Activated CD8-positive, alpha-beta memory T cell treated with anti-CD3 and anti-CD28 coated beads, Interleukin-2, amount 50 U/mL, for 48 hours (primary cell): ENCODE measurements at regions not wholly inside any gene's neighbourhood (a gene's known extent, or its start where the extent isn't known, plus 50 kb on each side); places are given as distances from the start of the nearest gene placed in this dataset.
"Not testable (repeated sequence)": the region's sequence is repeated elsewhere in the genome, so short reads cannot be mapped to it uniquely, and the experiment has no call there.

Experiments
- DNase-seq: peaks from one replicate; pipeline ENCODE4 v3.0.0-alpha.2; 2020

DNA sequence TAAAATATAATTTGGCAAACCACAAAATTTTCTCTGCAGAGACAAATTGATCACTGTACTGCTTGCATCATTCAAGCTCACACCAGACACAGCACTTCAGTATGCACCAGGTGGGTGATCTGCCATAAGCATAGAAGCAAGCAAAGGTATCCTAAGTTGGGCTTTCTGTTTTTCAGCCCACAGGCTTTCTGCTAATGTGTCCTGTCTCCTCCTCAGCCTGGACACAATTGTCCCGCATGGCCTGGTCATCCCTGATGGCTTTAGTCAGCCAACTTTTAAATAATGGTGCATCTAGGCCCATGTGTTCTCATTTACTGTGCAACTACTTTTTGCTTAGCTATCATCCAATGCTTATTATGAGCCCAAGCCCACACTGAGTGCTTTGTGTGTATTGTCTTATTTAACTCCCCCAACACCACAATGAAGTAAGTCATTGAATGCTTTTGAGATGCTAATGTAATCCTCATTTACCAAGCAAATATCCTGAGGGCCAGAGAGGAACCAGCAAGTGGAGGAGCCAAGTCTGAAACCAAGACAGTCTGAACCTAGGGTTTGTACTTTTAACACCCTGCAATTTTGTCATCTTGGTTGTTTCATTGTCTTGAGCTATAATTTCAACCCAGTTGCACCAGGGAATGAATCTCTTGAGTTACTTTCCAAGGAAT, 111.2 kb upstream of the SETBP1 start:
- DNase-seq, result no peak

DNA sequence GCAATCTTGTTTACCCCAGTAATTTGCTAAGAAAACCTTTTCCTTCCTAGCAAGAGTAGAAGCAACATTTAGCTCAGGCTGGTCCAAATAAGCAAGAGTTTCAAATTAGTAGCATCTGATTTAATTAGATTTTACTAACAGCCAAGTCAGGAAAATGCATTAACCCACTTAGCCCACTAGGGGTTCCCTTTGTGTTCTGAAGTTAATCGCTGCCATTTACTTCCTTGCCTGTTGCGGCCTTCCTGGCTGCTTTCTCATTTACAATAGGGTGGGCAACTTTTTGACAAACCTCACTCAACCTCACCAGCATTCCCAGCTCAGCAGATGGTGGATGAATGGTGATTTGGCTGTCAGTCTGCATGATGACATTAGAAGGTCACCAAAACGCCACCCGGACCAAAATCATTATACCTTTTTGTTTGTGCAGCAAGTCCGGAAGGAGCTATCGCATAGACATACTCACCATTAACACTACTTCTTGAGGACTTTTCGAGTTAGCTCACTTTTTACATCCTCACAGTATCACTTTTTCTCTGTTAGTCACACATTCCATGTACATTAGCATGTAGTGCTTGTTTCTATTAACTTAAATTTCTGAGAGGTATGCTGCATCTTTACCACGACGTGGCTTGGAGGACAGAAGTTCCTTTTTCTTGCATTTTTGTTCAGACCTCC, 101.5 kb upstream of the SETBP1 start:
- DNase-seq, result no peak

DNA sequence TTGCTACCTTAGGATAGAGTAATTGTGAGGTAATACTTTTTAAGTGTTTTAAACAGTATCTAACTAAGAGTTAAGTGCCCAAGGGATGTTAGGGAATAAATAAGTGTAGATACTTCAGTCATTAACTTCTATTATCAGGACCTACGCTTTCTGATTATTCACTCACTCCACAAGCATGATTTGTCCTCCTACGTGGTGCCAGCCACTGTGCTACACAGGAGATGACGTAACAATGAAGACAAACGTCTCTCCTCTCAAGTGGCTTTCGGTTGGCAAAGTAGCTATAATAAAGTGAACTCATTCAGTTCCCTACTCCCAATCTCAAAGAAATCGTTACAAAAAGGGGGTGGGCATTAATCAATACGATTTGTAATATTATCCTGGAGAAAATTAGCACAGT, 100.9 kb upstream of the SETBP1 start:
- no peak for DNase-seq

DNA sequence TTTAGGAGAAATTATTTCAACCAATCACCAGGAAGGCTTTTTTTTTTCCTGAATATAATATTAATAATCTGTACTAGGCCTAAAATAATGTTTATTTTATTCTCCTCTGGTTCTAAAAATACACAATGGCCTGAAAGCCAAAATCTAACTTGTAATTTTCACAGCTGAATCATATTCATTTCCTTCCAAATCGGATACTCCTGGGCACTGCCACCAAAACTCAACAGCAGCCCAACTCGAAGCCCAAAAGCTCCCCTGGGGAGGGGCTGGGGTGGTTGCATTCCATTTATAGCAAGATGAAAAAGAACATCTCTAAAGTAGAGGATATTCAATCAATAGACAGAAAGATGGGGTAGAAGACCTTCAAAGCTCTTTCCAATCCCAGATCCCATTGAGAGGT, 100.5 kb upstream of the SETBP1 start:
- DNase-seq, result no peak

DNA sequence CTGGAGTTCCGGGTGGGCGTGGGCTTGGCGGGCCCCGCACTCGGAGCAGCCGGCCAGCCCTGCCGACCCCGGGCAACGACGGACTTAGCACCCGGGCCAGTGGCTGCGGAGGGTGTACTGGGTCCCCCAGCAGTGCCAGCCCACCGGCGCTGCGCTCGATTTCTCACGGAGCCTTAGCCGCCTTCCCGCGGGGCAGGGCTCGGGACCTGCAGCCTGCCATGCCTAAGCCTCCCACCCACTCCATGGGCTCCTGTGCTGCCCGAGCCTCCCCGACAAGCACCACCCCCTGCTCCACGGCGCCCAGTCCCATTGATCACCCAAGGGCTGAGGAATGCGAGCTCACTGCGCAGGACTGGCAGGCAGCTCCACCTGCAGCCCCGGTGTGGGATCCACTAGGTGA, 99.9 kb upstream of the SETBP1 start:
- DNase-seq, result not testable (repeated sequence)

DNA sequence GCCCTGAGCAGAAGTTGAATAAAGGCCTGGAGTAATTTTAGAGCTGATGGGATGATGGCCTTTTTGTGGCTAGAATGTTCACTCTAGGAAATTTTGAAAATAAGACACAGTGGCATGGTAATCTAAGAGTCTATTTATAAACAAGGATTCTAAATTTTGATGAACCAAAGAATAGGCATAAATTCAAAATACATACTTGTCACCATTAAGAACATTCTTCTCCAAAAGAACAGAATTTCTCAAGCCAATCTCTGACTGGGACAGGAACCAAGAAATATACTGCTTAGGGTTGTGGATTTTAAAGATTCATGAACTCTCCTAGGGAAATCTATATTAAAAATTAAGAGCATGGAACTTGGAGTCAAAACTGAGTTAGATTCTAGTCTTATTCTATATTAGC, 98.2 kb upstream of the SETBP1 start:
- no peak for DNase-seq

DNA sequence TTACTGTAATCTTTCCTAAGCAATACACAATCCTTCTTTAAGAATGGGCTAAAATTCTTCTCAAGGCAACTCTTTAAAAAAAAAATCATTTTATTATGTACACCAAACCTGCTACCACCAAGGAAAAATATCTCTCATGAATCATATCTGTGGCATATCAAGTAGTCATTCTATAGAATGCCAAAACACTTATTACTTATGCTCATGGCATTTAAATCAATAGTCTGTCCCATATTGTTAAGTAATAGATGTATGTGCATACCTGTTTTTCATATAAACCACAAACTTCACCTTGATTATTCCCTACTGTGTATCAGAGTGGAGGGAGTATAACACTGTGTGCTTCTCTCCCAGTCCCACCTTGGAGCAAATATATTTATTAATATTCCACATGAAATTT, 95.8 kb upstream of the SETBP1 start:
- DNase-seq, result no peak

DNA sequence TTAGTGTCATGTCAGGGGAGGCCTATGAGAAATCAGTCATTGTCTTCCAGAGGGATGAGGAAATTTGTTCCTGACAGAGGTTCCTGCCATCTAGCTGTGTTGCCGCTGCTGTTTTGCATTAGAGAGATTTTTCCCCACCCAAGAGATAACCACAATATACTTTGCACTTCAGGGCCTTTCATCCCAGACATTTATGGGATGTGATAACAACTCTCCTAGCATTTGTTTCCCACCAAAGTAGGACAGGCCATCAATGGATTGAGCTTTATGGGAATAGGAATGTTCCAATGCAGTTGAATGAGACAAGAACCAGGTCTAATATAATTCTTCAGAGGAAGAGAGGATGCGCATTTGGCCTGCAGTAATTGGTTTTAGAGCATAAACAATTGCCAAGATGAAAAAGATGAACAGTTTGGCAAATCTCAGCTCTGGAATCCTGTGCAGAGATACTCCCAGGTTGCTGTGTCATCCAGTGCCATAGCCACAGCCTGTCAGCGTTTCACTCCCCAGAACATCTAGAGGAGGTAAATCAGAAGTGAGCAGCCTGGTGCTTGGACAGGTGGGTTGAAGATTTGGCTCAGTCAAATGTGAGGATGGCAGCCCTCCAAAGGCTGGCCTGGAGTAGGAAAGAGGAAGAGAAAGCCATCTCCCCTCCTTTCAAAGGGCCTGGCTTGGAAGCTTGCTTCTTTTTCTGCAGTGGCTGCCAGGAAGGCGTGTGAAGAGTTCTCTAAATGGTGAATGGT, 93.7 kb upstream of the SETBP1 start:
- no peak for DNase-seq

DNA sequence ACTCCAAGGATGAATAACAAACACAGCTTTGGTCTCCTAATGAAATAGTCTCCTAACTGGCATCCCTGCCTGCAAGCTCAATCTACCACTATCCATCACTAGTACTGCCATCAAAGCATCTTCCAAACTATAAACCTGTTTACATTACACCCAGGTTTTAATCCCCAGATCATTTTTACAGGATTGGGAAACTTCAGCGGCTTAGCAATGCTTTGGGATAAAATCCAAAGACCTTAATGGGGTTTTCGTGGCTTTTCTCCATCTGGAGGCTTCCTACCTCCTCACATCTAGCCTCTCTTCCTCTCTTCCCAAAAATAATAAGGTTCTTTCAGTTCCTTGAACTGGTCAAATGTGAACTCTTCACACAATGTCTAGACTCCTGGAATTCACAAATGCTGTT, 92.2 kb upstream of the SETBP1 start:
- DNase-seq, result no peak

DNA sequence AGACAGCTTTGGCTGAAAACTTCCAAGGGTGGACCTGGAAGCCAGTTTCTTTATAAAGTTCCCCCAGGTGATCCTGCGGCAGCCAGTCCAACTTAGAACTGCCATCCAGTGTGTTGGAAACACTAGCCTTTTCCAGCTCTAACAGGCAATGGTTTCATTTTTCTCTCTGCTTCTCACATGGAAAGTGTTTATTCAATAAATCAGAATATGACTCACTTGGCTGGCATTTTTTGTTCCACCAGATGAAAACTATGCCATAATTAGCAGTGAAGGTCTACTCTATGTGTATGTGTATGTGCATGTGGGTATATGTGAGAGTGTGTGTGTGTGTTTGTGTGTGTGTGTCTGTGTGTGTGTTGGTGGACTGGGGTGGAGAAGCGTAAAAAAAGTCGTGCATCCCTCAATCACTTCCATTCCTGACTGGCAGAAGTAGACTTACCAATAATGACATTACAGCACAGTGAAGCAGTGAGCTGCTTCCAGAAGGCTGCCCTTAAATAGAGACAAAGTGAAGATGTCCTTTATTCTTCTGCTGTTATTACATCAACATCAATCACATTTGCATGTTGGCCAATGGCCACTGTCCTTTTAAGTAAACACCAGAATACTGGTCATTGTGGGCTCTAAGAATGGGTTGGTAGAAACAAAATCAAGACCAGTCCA, 90.9 kb upstream of the SETBP1 start:
- DNase-seq, result no peak

DNA sequence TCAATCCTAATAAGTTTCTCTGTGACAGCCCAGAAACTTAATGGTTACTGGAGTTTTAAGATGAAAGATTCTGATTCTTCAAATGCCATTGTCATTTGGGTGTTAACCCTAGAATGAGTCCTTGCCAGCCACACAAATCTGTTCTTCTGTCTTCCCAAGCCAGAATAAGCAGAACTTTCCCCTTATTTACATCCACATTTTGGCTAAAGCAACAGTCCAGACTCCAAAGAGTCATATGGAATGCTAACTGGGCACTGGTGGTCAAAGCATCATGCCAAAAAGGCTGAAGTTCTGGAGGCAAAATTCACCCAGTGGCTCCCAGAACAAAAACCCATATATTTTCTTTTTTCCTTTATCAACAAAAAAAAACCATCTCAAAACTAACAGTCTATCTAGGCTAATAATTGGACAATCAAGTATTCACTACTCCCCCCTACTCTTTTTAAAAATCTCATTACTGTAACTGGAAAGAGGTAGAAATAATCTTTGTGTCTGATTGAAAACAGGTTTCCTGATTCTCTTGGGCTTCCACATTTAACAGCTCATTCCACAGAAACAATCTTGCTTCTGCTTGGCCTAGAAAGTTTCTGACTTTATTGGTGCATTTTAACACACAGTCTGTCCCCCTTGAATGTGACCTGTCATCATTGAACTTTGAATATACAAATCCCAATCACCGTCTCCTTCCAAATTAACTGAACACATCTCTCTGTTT, 89.6 kb upstream of the SETBP1 start:
- no peak for DNase-seq

DNA sequence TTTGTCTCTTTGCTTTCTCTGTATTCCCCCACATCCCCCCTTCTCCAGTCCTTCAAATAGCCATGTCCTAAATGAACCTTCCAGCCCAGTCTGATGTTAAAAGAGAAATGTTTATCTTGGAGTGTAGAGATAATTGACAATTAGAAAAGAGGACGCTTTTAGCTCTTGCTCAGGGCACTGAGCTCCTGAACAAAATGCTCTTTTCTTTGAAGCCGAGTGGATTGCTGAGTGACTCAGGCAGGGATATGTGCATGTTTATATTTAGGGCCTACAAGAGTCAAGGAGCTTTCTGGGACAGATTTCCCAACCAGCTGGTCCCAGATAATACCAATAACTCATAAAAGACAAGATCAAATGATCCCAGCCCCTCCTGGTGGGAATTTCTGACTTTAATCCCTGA, 88.0 kb upstream of the SETBP1 start:
- no peak for DNase-seq

DNA sequence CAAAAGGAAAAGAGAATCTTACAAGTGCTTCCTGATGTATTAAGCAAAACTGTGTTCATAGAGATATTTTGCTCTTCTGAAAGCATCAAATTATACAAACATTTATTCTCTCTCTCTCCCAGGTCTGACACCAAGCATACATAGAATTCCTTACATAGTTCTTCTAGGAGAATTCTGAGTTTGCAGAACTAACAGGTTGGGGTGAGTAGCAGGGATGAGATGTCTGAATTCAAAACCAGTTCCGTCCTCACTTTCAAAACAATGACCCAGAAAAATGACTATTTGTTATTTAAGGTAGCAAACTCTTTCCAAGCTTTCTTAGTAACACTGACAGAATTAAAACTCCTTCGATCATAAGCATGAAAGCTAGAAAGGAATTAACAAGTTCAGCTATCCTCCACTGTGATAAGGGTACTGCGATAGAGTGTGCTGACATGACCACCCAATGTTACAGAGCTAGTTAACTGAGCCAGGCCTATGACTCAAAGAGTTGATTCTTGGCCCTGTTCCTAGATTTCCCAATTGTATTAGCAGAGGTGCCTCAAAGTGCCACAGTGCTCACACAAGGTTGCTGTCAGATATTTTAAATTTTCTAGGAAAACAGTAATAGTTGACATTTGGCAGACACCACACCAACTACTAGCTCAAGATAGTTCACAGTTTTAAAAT, 85.8 kb upstream of the SETBP1 start:
- DNase-seq, result no peak

DNA sequence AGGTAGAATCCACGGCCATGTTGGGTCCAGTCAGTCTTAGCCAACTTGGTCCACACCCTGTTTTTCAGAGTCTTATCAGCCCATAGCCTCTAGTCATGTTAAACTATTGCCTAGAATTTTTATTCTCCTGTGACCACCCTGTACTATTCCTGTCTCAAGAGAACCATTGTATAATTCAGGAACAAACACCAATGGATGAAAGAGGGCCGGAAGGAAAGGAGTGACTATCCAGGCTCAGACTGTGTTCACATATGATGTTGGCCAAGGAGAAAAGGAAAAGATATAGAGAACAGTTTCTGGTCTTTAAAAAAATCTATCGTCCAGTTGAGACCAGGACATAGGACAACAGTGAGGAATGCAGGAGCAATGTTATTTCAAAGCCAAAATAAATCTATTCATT, 82.9 kb upstream of the SETBP1 start:
- no peak for DNase-seq

DNA sequence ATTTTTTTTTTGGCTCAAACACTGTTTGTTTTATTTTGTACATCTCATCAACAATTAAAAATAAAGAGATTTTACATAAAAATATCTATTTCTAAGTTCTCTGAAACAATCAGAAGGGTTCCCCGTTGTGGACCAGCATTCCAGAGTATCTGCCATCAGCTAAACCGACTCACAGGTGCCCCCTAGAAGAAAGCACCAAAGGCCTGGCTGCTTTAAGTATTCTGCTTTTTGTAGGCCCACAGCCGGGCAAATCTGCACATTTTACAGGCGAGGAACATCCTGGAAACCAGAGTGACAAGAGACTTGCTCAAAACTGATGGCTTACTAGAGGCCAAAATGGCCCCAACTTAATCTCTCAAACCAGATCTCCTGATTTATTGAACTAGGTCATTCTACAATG, 82.2 kb upstream of the SETBP1 start:
- no peak for DNase-seq

DNA sequence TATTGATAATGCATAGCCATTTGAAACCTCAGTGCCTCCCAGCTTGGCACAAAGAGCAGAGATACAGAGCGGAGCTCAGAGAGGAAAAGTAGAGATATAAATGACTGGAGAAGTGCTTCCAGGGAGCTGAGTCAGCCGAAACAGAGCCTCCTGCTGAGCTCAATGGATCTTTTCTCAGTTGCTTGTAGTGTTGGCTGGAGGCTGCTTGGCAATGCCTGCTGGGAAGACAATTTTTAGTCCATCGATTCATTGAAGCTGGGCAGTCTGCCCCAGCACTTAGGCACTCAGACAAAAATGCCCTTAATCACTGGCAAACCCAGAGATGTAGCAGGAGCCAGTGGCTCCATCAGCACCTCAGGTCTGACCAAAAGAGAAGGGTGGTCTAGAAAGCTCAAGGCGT, 81.3 kb upstream of the SETBP1 start:
- no peak for DNase-seq

DNA sequence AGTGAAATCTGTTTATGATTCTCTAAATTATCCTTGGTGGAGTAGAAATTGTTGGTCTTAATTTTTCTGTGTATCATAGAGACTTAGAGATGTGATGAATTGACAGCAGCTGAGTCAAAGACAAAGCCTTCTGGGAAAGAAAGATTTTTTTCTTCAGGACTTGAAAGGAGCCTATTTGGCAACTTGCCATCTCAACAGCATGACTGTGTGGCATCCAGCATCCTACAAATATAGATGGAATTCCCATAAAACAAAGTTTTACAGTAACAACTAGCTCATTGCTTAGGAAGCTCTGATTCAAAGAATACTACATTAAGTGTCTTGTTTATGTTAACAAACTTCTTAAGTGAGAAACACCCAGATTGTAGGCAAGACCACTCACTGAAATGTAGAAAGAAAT, 79.2 kb upstream of the SETBP1 start:
- no peak for DNase-seq

DNA sequence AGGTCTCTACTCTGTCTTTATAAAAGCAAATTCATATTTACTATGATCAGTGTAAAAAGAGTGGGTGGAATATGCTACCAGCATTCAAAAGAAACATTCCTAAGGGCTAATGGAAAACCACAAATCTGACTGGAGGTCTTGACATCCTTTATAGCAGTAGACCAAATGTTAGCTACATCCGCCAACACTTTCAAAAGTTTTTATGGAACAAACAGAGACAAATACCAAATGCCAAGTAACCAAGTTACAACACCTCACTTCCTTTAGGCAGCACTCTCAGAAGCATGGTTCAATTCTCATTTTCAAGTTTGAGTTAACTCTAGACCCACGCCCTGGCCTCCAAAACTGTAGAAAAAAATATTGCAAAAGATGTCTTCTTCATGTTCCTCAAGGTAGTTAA, 78.3 kb upstream of the SETBP1 start:
- DNase-seq, result no peak

DNA sequence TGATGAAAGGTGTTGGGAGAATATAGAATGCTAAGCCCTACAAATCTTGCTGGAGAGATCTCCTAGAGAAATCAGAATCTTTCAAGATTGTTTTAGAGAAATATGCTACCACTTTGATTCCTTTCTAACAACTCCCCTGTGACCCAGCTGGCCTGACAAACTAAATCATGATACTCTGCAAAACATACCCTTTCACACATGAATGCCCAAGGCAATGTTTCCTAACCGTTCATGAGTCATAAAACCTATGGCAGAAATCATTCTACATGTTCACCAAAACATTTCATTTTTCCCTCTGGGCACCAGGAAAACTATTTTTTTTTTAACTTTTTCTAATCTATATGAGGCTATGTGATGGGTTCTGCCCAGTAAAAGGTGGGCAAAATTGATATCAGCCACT, 77.8 kb upstream of the SETBP1 start:
- DNase-seq, result no peak

DNA sequence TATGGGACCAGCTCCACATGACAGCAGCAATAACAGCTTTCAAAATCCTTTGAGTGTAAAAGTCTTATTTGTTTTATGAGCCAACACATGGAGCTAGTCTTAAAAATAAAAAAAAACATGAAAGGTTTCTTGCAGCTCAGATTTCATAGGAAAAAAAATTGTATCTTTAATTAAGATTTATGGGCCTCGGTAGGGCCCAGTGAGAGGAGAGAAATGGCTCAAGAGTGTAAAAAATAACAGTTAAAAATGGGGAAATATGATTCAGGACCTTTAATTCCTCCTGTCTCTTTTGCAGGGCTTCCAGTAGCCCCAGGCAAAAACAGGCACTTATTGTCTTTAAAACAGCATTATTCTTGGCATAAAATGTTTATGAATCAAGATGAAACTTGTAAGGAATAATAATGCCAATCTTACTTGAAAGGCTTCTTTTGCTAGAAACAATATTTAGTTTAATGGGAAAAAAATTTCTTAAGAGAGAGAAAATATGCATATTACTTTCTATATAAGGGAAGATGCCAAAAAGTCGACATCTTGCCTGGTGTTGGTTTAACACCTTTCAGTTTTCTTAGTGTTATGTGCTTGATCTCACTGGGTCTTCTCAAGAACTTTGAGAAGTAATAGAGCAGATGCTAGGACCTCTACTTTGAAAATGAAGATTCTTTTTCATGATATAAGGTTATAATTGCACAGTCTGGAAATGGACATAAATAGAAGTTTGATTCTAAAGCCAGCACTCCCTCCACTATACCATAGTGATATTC, 71.3 kb upstream of the SETBP1 start:
- DNase-seq, result no peak

DNA sequence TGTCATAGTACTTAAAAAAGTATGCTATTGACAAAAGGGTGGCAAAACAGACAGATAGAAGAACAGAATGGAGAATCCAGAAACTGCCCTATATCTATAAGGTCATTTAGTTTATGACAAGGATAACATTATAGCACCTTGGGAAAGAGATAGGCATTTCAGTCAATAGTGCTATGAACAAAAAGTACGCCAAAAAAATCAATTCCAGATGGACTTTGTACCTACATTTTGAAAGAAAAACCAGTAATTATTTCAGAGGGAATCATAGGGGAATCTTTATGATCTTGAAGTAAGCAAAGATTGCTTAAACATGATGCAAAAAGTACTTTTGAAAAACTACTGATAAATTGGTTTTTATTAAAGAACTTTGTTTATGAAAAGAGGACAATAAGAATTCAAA, 59.9 kb upstream of the SETBP1 start:
- DNase-seq, result no peak

DNA sequence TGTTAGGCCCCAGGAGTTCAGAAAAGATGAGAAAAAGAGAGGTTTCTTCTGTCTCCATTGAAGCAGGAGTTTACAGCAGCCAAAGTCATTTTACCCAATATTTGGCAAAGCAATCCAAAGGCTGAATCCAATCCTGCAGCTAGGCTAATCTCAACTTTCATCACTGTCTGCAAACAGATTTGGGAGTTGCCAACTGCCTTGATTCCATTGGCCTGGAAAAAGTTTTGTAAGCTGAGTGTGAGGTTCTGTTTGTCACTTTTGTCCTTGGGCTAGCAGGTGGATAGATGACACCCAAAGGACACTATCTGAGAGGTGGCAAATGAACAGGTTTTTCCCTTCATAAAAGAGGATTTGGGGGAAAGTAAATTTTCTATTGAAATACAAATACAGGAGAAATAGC, 56.6 kb upstream of the SETBP1 start:
- DNase-seq, result no peak
